H1 (cell line): ENCODE measurements at regions not wholly inside any gene's neighbourhood (a gene's known extent, or its start where the extent isn't known, plus 50 kb on each side); places are given as distances from the start of the nearest gene placed in this dataset.

ENCODE experiments used
- CTCF ChIA-PET: fragments of 300-600 bp; sonication (Branson Sonifier 250); formaldehyde crosslinking; loops from one replicate; lab custom pipeline; 2021; ENCODE audit not compliant: partially characterized antibody; lab: Charles Lee
- POLR2A ChIA-PET: fragments of 300-600 bp; sonication (Branson Sonifier 250); formaldehyde crosslinking; loops from one replicate; lab custom pipeline; 2021; ENCODE audit warnings: inconsistent platforms; ENCODE audit not compliant: partially characterized antibody; lab: Charles Lee
- DNase-seq, 2 experiments: peaks; one replicate each; pipeline versions ENCODE4 v3.0.0 to v3.0.0-alpha.2; 2010 to 2022; ENCODE audit warnings: low spot score in 2 of 2, low read depth in 1 of 2, mixed read lengths in 1 of 2
- FAIRE-seq: peaks from 2 replicates; lab custom pipeline; 2011; peaks lifted over from hg19 to GRCh38; lab: Jason Lieb, UNC
- H2AFZ ChIP-seq: 2 replicates; pipeline ENCODE4 v1.8.1; 2012; ENCODE audit warnings: low read length, inconsistent platforms
- H2AK5ac ChIP-seq: 2 replicates; pipeline ENCODE4 v1.6.1; 2013; ENCODE audit warnings: low read depth, low read length
- H2BK120ac ChIP-seq: replicated peaks from 2 replicates; pipeline ENCODE3; 2013; ENCODE audit warnings: low read depth, low read length, inconsistent platforms
- H2BK12ac ChIP-seq: 2 replicates; pipeline ENCODE4 v1.6.1; 2013; ENCODE audit warnings: low read depth, low read length
- H2BK15ac ChIP-seq: 2 replicates; pipeline ENCODE4 v1.6.1; 2013; ENCODE audit warnings: low read length
- H2BK20ac ChIP-seq: 2 replicates; pipeline ENCODE4 v1.6.1; 2013; ENCODE audit warnings: low read length
- H2BK5ac ChIP-seq: 2 replicates; pipeline ENCODE4 v1.6.1; 2013; ENCODE audit warnings: low read depth, low read length
- H3K14ac ChIP-seq: 2 replicates; pipeline ENCODE4 v1.6.1; 2013; ENCODE audit warnings: inconsistent platforms; ENCODE audit not compliant: insufficient read length
- H3K18ac ChIP-seq: 2 replicates; pipeline ENCODE4 v1.6.1; 2013; ENCODE audit warnings: low read length; ENCODE audit errors: extremely low read depth
- H3K23ac ChIP-seq: 2 replicates; pipeline ENCODE4 v1.6.1; 2013; ENCODE audit warnings: inconsistent platforms; ENCODE audit not compliant: insufficient read length
- H3K23me2 ChIP-seq: 2 replicates; pipeline ENCODE4 v1.6.1; 2013; ENCODE audit warnings: low read depth, low read length
- H3K27ac ChIP-seq: 2 replicates; pipeline ENCODE4 v1.6.1; 2011; ENCODE audit warnings: low read depth, low read length, inconsistent platforms
- H3K27me3 ChIP-seq, 4 experiments: replicated peaks in 1 of 4; 1 replicate in 1 of 4; 2 replicates in 3 of 4; pipeline versions ENCODE4 v1.6.1 to v1.8.1; 2011 to 2013; ENCODE audit warnings: low read length in 3 of 4, mild to moderate bottlenecking in 3 of 4, inconsistent platforms in 2 of 4, mixed read lengths in 2 of 4, moderate library complexity in 1 of 4; ENCODE audit not compliant: control insufficient read depth in 3 of 4, insufficient read depth in 3 of 4; ENCODE audit errors: extremely low read depth in 1 of 4
- H3K36me3 ChIP-seq, 4 experiments: 2 replicates each; pipeline versions ENCODE4 v1.6.1 to v1.8.1; 2011 to 2013; ENCODE audit warnings: mild to moderate bottlenecking in 4 of 4, low read length in 3 of 4, moderate library complexity in 2 of 4, control low read depth in 1 of 4, inconsistent platforms in 1 of 4; ENCODE audit not compliant: insufficient read depth in 4 of 4, control insufficient read depth in 2 of 4
- H3K4ac ChIP-seq: replicated peaks from 2 replicates; pipeline ENCODE3; 2013; ENCODE audit warnings: low read length, low read depth, mixed read lengths, inconsistent platforms; ENCODE audit not compliant: insufficient read length
- H3K4me1 ChIP-seq, 4 experiments: replicated peaks in 1 of 4; 1 replicate in 1 of 4; 2 replicates in 3 of 4; pipeline versions ENCODE4 v1.6.1 to v1.8.1; 2011 to 2013; ENCODE audit warnings: low read length in 3 of 4, inconsistent platforms in 2 of 4, mixed read lengths in 1 of 4; ENCODE audit not compliant: insufficient read depth in 4 of 4, control insufficient read depth in 3 of 4
- H3K4me2 ChIP-seq, 2 experiments: 2 replicates each; pipeline versions ENCODE4 v1.6.1 to v1.8.1; 2011 to 2013; ENCODE audit warnings: low read depth in 2 of 2, low read length in 2 of 2, control low read depth in 1 of 2, inconsistent platforms in 1 of 2, mild to moderate bottlenecking in 1 of 2; ENCODE audit not compliant: insufficient read depth in 1 of 2
- H3K4me3 ChIP-seq, 4 experiments: fragments of 200-600, 300-600 bp in 1 of 4; sonication (generic), shearing (Covaris generic), sonication (Bioruptor Twin) in 1 of 4; 2 replicates each; pipeline versions ENCODE4 v1.5.1 to v1.8.1; 2011 to 2016; ENCODE audit warnings: low read length in 4 of 4, low read depth in 3 of 4, control low read depth in 2 of 4, inconsistent platforms in 2 of 4, mild to moderate bottlenecking in 2 of 4, mixed read lengths in 1 of 4, moderate library complexity in 1 of 4; ENCODE audit not compliant: insufficient read depth in 2 of 4; ENCODE audit errors: extremely low read depth in 1 of 4
- H3K56ac ChIP-seq: replicated peaks from 2 replicates; pipeline ENCODE3; 2013; ENCODE audit warnings: low read depth, mild to moderate bottlenecking, mixed read lengths, low read length, inconsistent platforms; ENCODE audit not compliant: insufficient read length
- H3K79me1 ChIP-seq: 2 replicates; pipeline ENCODE4 v1.6.1; 2013; ENCODE audit warnings: low read depth, low read length, control low read depth
- H3K79me2 ChIP-seq, 2 experiments: 2 replicates each; pipeline versions ENCODE4 v1.6.1 to v1.8.1; 2012 to 2013; ENCODE audit warnings: low read length in 2 of 2, mild to moderate bottlenecking in 2 of 2, inconsistent platforms in 1 of 2; ENCODE audit not compliant: insufficient read depth in 2 of 2, control insufficient read depth in 1 of 2
- H3K9ac ChIP-seq, 4 experiments: replicated peaks in 1 of 4; 1 replicate in 1 of 4; 2 replicates in 3 of 4; pipeline versions ENCODE4 v1.6.1 to v1.8.1; 2011 to 2013; ENCODE audit warnings: low read depth in 3 of 4, low read length in 3 of 4, control low read depth in 2 of 4, mild to moderate bottlenecking in 2 of 4, moderate library complexity in 2 of 4, inconsistent platforms in 1 of 4; ENCODE audit errors: extremely low read depth in 1 of 4
- H3K9me3 ChIP-seq, 2 experiments: 2 replicates each; pipeline versions ENCODE4 v1.6.1 to v1.8.1; 2012 to 2013; ENCODE audit warnings: mild to moderate bottlenecking in 2 of 2, moderate library complexity in 2 of 2, control low read depth in 1 of 2, inconsistent platforms in 1 of 2, low read depth in 1 of 2, low read length in 1 of 2, mixed read lengths in 1 of 2; ENCODE audit not compliant: insufficient read depth in 2 of 2
- H4K20me1 ChIP-seq, 2 experiments: replicated peaks in 1 of 2; 2 replicates each; pipeline versions ENCODE3 to v1.8.1; 2011 to 2013; ENCODE audit warnings: inconsistent platforms in 2 of 2, low read length in 2 of 2, mild to moderate bottlenecking in 1 of 2; ENCODE audit not compliant: insufficient read depth in 2 of 2, control insufficient read depth in 1 of 2
- H4K5ac ChIP-seq: 2 replicates; pipeline ENCODE4 v1.6.1; 2013; ENCODE audit warnings: low read length, low read depth, mixed read lengths, inconsistent platforms; ENCODE audit not compliant: insufficient read length
- H4K8ac ChIP-seq: 2 replicates; pipeline ENCODE4 v1.8.0; 2013; ENCODE audit warnings: mild to moderate bottlenecking, moderate library complexity, low read length, inconsistent platforms; ENCODE audit not compliant: insufficient read depth; ENCODE audit errors: extremely low read depth
- H4K91ac ChIP-seq: replicated peaks from 2 replicates; pipeline ENCODE3; 2013; ENCODE audit warnings: low read length, mixed read lengths, inconsistent platforms; ENCODE audit not compliant: insufficient read length
- GABPA ChIP-seq: IDR thresholded peaks from 2 replicates; pipeline ENCODE4 v1.6.1; 2011; ENCODE audit warnings: mild to moderate bottlenecking, low read length, moderate library complexity, borderline replicate concordance; ENCODE audit not compliant: insufficient read depth
- HDAC6 ChIP-seq: IDR thresholded peaks from one replicate; pipeline ENCODE4 v1.7.1; 2012; ENCODE audit warnings: low read depth, mild to moderate bottlenecking, inconsistent platforms, low read length, moderate library complexity
- JUN ChIP-seq: IDR thresholded peaks from 2 replicates; pipeline ENCODE4 v1.6.1; 2011; ENCODE audit warnings: low read depth, mild to moderate bottlenecking, improper control_type of control experiment, low read length
- KDM1A ChIP-seq: fragments of 200-600, 300-600 bp; sonication (generic); IDR thresholded peaks from 2 replicates; pipeline ENCODE4 v1.7.1; 2016; ENCODE audit warnings: mild to moderate bottlenecking, low read length, borderline replicate concordance
- TAF7 ChIP-seq: optimal IDR thresholded peaks from 2 replicates; pipeline ENCODE3; 2011; ENCODE audit warnings: low read depth, mild to moderate bottlenecking, inconsistent platforms, low read length, moderate library complexity, borderline replicate concordance
- TBP ChIP-seq: IDR thresholded peaks from 2 replicates; pipeline ENCODE4 v1.6.1; 2011; ENCODE audit warnings: low read depth, low read length, improper control_type of control experiment
- WGBS, 2 experiments: shearing (Covaris generic) in 1 of 2; methylation state at CpG; one replicate each; pipeline versions ENCODE4 v1.1.6 to v1.1.7; 2013 to 2015; ENCODE audit warnings: low lambda C conversion rate in 2 of 2, mixed read lengths in 2 of 2, inconsistent platforms in 1 of 2, low coverage in 1 of 2, missing lambda C conversion rate in 1 of 2; ENCODE audit not compliant: insufficient replicate concordance in 2 of 2, insufficient coverage in 1 of 2, insufficient read length in 1 of 2; ENCODE audit errors: extremely low coverage in 1 of 2, missing lambda C conversion rate in 1 of 2; 5-methylcytosine and 5-hydroxymethylcytosine counted together
- TF ChIP-seq, protein P1 (sequence below): IDR thresholded peaks from 2 replicates; pipeline ENCODE4 v1.6.1; 2011; ENCODE audit warnings: low read depth, mild to moderate bottlenecking, low read length; ENCODE audit not compliant: insufficient read depth

DNA sequence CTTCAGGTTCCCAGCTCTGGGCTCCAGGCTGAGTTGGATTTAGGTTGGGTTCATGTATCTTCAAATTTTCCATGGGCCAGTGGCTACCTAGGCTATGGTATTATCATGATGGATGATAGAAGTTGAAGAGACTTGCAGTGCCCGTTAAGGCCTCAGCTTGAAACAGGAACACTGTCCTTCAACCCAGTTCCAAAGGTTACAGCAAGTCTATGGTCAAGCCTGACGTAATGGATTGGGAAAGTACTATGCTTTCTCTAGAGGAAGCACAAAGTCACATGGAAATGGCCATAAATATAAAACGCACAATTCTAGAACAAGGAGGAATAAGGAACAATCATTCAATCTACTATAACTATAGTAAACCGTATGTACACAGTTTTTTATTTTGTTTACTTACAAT, 593.2 kb downstream of the ZEB2 start:
- TF ChIP-seq KDM1A (no peak), JUN (no peak), TBP (no peak), HDAC6 (no peak), GABPA (no peak), TAF7 (no peak)
- TF ChIP-seq, protein P1, sequence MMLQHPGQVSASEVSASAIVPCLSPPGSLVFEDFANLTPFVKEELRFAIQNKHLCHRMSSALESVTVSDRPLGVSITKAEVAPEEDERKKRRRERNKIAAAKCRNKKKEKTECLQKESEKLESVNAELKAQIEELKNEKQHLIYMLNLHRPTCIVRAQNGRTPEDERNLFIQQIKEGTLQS, result no peak
- no peaks in the 10 kb centered on the region for H3K36me3 ChIP-seq
- H4K20me1 ChIP-seq, result no peaks in the 10 kb centered on the region
- H2BK15ac ChIP-seq, result no peak overlapping the region
- H3K18ac ChIP-seq, result no peak overlapping the region
- no peak overlapping the region for H2BK20ac ChIP-seq
- POLR2A ChIA-PET, result no interaction called here
- H3K79me2 ChIP-seq, result no peaks in the 10 kb centered on the region
- no peak overlapping the region for H2BK12ac ChIP-seq
- no peak overlapping the region for H3K23ac ChIP-seq
- no peak overlapping the region for H4K8ac ChIP-seq
- H4K91ac ChIP-seq, result no peak overlapping the region
- H2AFZ ChIP-seq, result no peak overlapping the region
- no peak overlapping the region for H3K56ac ChIP-seq
- no peak for FAIRE-seq
- no peak overlapping the region for H2BK120ac ChIP-seq
- H3K14ac ChIP-seq, result no peak overlapping the region
- no peak overlapping the region for H2BK5ac ChIP-seq
- H3K27ac ChIP-seq, result no peak overlapping the region
- CTCF ChIA-PET, result interaction anchor here (1.4 kb wide), 1 partner anchor 12 kb away, joined by 4 read pairs; no protein-coding TSS in a partner anchor
- H3K27me3 ChIP-seq, result no peaks in the 10 kb centered on the region
- no peak overlapping the region for H3K4me2 ChIP-seq
- no peak overlapping the region for H3K4me3 ChIP-seq
- H3K9ac ChIP-seq, result no peak overlapping the region
- peaks cover 0 to 3% of the 10 kb centered on the region in 2 experiments; a peak in 1 of 4 replicates for H3K9me3 ChIP-seq
- H3K4me1 ChIP-seq, result no peaks in the 10 kb centered on the region
- H3K79me1 ChIP-seq, result no peaks in the 10 kb centered on the region
- no peaks in the 10 kb centered on the region for H3K23me2 ChIP-seq
- no peak overlapping the region for H2AK5ac ChIP-seq
- WGBS, 2 experiments, result 89% methylated on average over 4 of the region's 4 CpGs; no CpG with 5 or more reads in 1 of the 2 experiments
- no peak overlapping the region for H3K4ac ChIP-seq
- no peak for DNase-seq
- H4K5ac ChIP-seq, result no peak overlapping the region
